Duodenal mucosa (tissue), 2 donors: ENCODE measurements at regions not wholly inside any gene's neighbourhood (a gene's known extent, or its start where the extent isn't known, plus 50 kb on each side); places are given as distances from the start of the nearest gene placed in this dataset.

Experiments used
- H3K27ac ChIP-seq: one replicate; pipeline ENCODE4 v1.7.0; 2013; ENCODE audit warnings: low read depth, low read length
- H3K27me3 ChIP-seq, 2 donors: one replicate each; pipeline ENCODE4 v1.7.0; 2013; ENCODE audit warnings: low read length in 2 of 2, control low read depth in 1 of 2; ENCODE audit not compliant: insufficient read depth in 2 of 2, control insufficient read depth in 1 of 2
- H3K36me3 ChIP-seq, 2 donors: one replicate each; pipeline ENCODE4 v1.7.0; 2013; ENCODE audit warnings: low read length in 2 of 2, control low read depth in 1 of 2; ENCODE audit not compliant: insufficient read depth in 2 of 2, control insufficient read depth in 1 of 2
- H3K4me1 ChIP-seq, 2 donors: one replicate each; pipeline ENCODE4 v1.7.0; 2013; ENCODE audit warnings: low read length in 2 of 2, control low read depth in 1 of 2; ENCODE audit not compliant: insufficient read depth in 2 of 2, control insufficient read depth in 1 of 2
- H3K4me3 ChIP-seq, 2 donors: one replicate each; pipeline ENCODE4 v1.7.0; 2013; ENCODE audit warnings: low read length in 2 of 2, low read depth in 1 of 2
- H3K9ac ChIP-seq, 2 donors: one replicate each; pipeline ENCODE4 v1.7.0; 2013; ENCODE audit warnings: low read length in 2 of 2, low read depth in 1 of 2
- H3K9me3 ChIP-seq, 2 donors: one replicate each; pipeline ENCODE4 v1.7.0; 2013; ENCODE audit warnings: low read length in 2 of 2, control low read depth in 1 of 2; ENCODE audit not compliant: control insufficient read depth in 1 of 2

- Histone ChIP-seq H3K9me3 (no peaks in the 10 kb centered on the region), H3K4me1 (no peaks in the 10 kb centered on the region), H3K36me3 (no peaks in the 10 kb centered on the region), H3K9ac (no peak overlapping the region), H3K27ac (no peak overlapping the region), H3K27me3 (no peaks in the 10 kb centered on the region), H3K4me3 (no peak overlapping the region)
These were observed 269.4 kb downstream of the RWDD3 start for GRCh38 chr1:95503278-95504030.

DNA sequence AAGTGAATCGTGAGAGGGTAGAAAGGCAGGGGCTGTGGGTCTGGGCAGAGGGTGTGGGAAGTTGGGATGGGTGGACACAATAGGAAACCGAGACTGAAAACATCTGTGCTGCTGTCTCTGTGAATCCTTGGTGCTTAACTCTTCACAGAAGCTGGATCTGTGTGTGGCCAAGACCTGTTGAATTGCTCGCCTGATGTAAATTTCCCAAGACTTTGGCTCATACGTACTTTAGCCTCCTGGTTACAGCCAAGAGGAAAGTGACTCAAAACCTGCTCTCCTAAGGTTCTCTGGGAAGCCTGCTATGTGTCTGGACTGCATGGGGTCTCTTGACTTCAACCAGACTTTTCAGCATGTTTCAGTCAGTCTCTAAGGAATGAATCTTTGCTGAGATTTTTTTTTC, 270.3 kb downstream of the RWDD3 start:
- no peak overlapping the region for H3K27ac ChIP-seq
- H3K36me3 ChIP-seq: no peaks in the 10 kb centered on the region
- no peak overlapping the region for H3K4me3 ChIP-seq
- no peaks in the 10 kb centered on the region for H3K9me3 ChIP-seq
- no peak overlapping the region for H3K9ac ChIP-seq
- H3K4me1 ChIP-seq: no peaks in the 10 kb centered on the region
- H3K27me3 ChIP-seq: no peaks in the 10 kb centered on the region

DNA sequence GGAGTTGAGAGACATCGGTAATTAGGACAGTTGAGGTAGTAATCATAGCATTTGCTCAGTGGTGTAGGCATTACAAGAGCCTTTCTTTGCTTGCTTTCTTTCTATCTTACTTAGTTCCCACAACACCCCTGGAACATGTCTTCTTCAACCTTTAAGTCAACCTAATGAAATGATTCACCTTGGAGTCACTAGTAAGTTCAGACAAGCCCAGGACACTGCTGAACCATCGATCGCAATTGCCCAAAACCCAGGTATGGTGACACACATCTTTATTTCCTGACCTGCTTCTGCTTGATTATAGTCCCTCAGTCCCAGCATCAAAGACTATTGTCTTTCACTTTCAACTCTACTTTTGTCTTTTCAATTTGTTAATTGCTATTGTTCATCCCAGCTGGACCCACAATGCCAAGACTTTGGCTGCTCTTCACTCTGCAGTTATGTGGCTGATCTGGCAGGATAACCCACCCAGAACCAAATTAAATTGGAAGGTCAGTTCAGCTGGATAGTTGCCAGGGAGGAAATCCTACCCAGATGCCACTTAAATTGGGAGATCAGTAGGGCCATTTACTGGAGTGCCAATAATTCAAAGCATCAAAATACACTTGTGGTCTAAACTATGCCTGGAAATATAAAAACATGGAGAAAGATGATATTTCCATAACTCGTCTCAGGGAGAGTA, 272.9 kb downstream of the RWDD3 start:
- H3K36me3 ChIP-seq: no peaks in the 10 kb centered on the region
- no peak overlapping the region for H3K4me3 ChIP-seq
- H3K9me3 ChIP-seq: no peaks in the 10 kb centered on the region
- H3K27me3 ChIP-seq: no peaks in the 10 kb centered on the region
- H3K9ac ChIP-seq: no peak overlapping the region
- no peak overlapping the region for H3K27ac ChIP-seq
- H3K4me1 ChIP-seq: no peaks in the 10 kb centered on the region

DNA sequence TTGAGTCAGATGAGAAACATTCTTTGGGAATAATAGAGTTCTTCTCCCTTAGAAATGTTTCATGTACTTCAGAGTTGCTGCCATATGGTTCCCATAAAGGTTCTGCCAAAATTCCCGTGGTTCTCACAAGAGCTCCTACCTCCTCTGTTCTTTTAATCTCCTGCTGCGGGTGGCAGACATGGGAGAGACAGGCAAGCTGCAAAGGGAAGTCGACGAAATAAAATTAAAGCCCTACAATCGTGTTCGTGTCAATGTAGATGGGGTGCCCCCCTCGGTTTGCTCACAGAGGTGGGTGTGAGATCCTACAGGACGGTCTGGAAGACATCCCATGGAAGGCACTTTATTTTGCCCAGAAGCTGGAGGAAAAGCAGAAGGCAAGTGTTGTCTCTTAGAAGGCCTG, 276.0 kb downstream of the RWDD3 start:
- Histone ChIP-seq H3K9me3 (no peaks in the 10 kb centered on the region), H3K4me3 (no peak overlapping the region), H3K36me3 (no peaks in the 10 kb centered on the region), H3K27ac (no peak overlapping the region), H3K27me3 (no peaks in the 10 kb centered on the region), H3K9ac (no peak overlapping the region), H3K4me1 (no peaks in the 10 kb centered on the region)

DNA sequence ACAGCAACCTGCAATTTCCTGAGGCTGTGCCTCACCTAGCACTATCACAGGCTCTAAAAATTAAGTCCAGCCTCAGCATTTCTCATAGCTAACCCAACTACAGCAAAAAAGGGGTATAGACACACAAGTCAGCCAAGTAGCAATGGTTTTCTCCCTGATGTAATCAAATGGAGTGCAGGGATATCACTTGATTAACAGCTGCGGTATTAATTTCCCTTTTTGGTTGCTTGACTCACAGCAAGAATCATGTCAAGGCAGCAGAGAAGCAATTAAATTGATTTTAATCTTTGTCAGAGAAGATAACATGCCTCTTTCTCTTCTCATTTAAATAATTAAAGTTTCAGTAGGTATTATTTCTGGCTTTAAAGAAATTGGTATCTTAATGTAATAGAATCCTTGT, 278.9 kb downstream of the RWDD3 start:
- peaks cover 0 to 3% of the 10 kb centered on the region in 2 donors for H3K9me3 ChIP-seq
- no peaks in the 10 kb centered on the region for H3K36me3 ChIP-seq
- H3K4me1 ChIP-seq: no peaks in the 10 kb centered on the region

DNA sequence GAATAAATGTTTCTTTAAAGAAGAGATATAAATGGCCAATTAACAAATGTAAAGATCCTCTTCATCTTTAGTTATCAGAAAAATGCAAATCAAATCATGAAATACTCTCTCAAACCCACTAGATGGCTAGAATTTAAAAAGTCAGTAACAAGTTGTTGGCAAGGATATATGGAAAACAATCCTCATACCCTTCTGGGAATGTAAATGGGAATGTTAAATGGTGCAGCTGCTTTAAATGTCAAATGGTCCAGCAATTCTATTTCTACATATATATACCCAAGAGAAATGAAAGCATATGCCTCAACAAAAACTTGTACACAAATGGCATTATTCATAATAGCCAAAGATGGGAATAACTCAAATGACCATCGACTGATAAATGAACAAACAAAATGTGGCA, 283.5 kb downstream of the RWDD3 start:
- peaks cover 3% of the 10 kb centered on the region in 2 donors for H3K9me3 ChIP-seq
- no peak overlapping the region for H3K4me3 ChIP-seq
- H3K27ac ChIP-seq: no peak overlapping the region
- no peak overlapping the region for H3K9ac ChIP-seq
- H3K27me3 ChIP-seq: no peaks in the 10 kb centered on the region
- H3K4me1 ChIP-seq: no peaks in the 10 kb centered on the region
- no peaks in the 10 kb centered on the region for H3K36me3 ChIP-seq

More for the DNA sequence above, 278.9 kb downstream of the RWDD3 start:
- Histone ChIP-seq H3K4me3 (no peak overlapping the region), H3K27me3 (no peaks in the 10 kb centered on the region), H3K27ac (no peak overlapping the region), H3K9ac (no peak overlapping the region)

DNA sequence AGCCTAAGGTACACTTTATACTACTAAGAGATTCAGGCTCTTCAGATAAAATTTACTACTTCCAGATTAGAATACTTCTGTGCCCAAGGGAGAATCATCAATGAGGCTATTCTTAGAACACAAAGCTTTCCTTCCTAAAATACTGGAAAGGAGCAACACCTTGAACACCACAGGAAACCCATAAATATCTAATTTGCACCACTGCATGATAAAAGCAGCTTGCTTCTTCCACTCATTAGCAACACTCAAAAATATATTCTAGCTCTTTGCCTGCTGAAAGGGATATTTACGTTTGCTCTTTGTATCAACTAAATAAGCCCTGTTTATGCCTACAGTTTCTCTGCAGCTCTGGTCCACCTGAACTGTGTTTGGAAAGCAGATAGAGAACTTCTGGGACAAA, 284.3 kb downstream of the RWDD3 start:
- H3K4me3 ChIP-seq: no peak overlapping the region
- no peaks in the 10 kb centered on the region for H3K36me3 ChIP-seq
- H3K27ac ChIP-seq: no peak overlapping the region
- H3K4me1 ChIP-seq: no peaks in the 10 kb centered on the region
- H3K9me3 ChIP-seq: peaks cover 3% of the 10 kb centered on the region in 2 donors
- no peak overlapping the region for H3K9ac ChIP-seq
- H3K27me3 ChIP-seq: no peaks in the 10 kb centered on the region

- Histone ChIP-seq H3K9ac (no peak overlapping the region), H3K36me3 (no peaks in the 10 kb centered on the region), H3K4me3 (no peak overlapping the region), H3K27me3 (no peaks in the 10 kb centered on the region), H3K9me3 (peaks cover 9 to 16% of the 10 kb centered on the region in 2 donors), H3K27ac (no peak overlapping the region), H3K4me1 (no peaks in the 10 kb centered on the region)
These were observed 286.4 kb downstream of the RWDD3 start for GRCh38 chr1:95520390-95520789.

DNA sequence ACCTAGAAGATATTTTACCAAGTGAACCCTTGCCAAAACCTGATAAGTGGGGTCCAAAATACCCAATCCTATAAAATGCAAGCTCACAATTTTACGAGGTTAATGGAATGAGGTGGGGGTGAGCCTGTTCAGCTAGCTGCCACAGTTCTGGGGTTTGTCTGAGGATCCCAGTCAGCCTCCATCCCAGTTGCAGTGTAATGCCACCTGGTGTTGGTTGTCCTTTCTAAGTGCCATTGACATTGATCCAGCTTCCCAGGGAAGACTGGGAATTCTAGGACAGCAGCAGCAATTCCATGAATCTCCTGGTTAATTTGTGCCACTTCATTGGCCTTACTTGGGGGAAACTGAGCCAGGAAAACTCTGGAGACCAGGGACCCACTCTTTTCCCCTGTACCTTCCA, 298.3 kb downstream of the RWDD3 start:
- Histone ChIP-seq H3K36me3 (no peaks in the 10 kb centered on the region), H3K4me3 (no peak overlapping the region), H3K27me3 (no peaks in the 10 kb centered on the region), H3K27ac (no peak overlapping the region), H3K9me3 (no peaks in the 10 kb centered on the region), H3K4me1 (no peaks in the 10 kb centered on the region), H3K9ac (no peak overlapping the region)

- Histone ChIP-seq H3K27ac (no peak overlapping the region), H3K36me3 (no peaks in the 10 kb centered on the region), H3K4me1 (no peaks in the 10 kb centered on the region), H3K27me3 (no peaks in the 10 kb centered on the region), H3K9ac (no peak overlapping the region), H3K4me3 (no peak overlapping the region), H3K9me3 (peaks cover 0 to 5% of the 10 kb centered on the region in 2 donors)
These were observed 301.0 kb downstream of the RWDD3 start for GRCh38 chr1:95534985-95535384.
